ENCODE measurements at regions not wholly inside any gene's neighbourhood (a gene's known extent, or its start where the extent isn't known, plus 50 kb on each side); places are given as distances from the start of the nearest gene placed in this dataset.

DNA sequence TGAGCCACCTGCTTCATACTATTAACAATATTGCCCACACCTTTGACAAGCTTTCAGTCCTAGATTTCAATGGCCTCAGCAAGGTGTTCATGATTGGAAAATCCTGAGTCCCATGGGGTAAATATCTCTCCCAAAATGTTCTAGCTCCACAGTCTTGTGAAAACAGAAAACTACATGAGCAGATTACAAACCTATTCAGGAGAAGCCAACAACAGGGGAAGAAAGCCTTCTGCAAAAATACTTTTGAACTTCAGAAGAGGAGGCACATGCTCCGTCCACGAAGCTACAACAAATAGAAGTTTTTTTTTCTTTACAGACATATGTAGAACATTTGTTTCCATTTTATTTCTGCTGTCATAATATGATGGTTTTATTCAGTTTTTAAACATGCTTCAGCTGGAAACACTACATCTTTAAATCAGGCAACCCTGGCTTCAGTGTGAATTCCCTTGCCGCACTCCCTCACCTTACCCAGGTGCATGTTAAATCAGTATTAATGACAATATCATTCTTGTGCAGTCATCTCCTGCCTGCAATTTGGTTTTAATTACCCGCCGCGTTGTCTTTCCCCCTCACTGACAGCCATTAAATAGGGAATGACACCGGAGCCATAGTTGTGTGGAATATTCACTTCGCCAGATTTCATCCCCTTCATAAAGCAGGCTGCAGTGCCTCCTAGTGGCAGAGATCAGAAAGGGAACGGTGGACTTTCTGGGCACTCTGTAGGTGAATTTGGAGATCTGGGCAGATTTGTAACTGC is 725.5 kb upstream of the ARRDC4 start:
- TF ChIP-seq, protein P1, sequence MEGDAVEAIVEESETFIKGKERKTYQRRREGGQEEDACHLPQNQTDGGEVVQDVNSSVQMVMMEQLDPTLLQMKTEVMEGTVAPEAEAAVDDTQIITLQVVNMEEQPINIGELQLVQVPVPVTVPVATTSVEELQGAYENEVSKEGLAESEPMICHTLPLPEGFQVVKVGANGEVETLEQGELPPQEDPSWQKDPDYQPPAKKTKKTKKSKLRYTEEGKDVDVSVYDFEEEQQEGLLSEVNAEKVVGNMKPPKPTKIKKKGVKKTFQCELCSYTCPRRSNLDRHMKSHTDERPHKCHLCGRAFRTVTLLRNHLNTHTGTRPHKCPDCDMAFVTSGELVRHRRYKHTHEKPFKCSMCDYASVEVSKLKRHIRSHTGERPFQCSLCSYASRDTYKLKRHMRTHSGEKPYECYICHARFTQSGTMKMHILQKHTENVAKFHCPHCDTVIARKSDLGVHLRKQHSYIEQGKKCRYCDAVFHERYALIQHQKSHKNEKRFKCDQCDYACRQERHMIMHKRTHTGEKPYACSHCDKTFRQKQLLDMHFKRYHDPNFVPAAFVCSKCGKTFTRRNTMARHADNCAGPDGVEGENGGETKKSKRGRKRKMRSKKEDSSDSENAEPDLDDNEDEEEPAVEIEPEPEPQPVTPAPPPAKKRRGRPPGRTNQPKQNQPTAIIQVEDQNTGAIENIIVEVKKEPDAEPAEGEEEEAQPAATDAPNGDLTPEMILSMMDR (IDR thresholded peaks at IDR 0.05), result peak; percentile 35 to 74 (median 66)
- no peak for TF ChIP-seq POLR2AphosphoS5 (IDR thresholded peaks at IDR 0.05)

Measured in prostate gland (tissue), 2 donors.